ENCODE measurements at regions not wholly inside any gene's neighbourhood (a gene's known extent, or its start where the extent isn't known, plus 50 kb on each side); places are given as distances from the start of the nearest gene placed in this dataset.

- no peak for DNase-seq
Measured at GRCh38 chr16:86979984-86980553, 337.1 kb downstream of the C16orf95 start.

GRCh38 chr16:86980644-86981043 is 336.5 kb downstream of the C16orf95 start:
- no peak for DNase-seq

GRCh38 chr16:86982347-86982596 is 334.9 kb downstream of the C16orf95 start:
- DNase-seq: no peak

GRCh38 chr16:86982912-86983311 is 334.3 kb downstream of the C16orf95 start:
- no peak for DNase-seq

GRCh38 chr16:86983621-86984020 is 333.6 kb downstream of the C16orf95 start:
- no peak for DNase-seq

GRCh38 chr16:86984343-86984742 is 332.8 kb downstream of the C16orf95 start:
- DNase-seq: peak; percentile 69

- no peak for DNase-seq
Measured at GRCh38 chr16:86984991-86985647, 332.1 kb downstream of the C16orf95 start.

GRCh38 chr16:86985648-86986015 is 331.6 kb downstream of the C16orf95 start:
- DNase-seq: no peak

- DNase-seq: no peak
Measured at GRCh38 chr16:86986136-86986535, 331.1 kb downstream of the C16orf95 start.

- DNase-seq: no peak
Measured at GRCh38 chr16:86986809-86987487, 330.2 kb downstream of the C16orf95 start.

GRCh38 chr16:86987746-86988670 is 329.2 kb downstream of the C16orf95 start:
- no peak for DNase-seq

GRCh38 chr16:86988920-86989696 is 328.1 kb downstream of the C16orf95 start:
- peak; percentile 69 for DNase-seq

GRCh38 chr16:86990451-86990850 is 326.7 kb downstream of the C16orf95 start:
- no peak for DNase-seq

GRCh38 chr16:86991679-86992078 is 325.5 kb downstream of the C16orf95 start:
- no peak for DNase-seq

- DNase-seq: no peak
Measured at GRCh38 chr16:86992587-86992986, 324.6 kb downstream of the C16orf95 start.

- no peak for DNase-seq
Measured at GRCh38 chr16:86993426-86994110, 323.6 kb downstream of the C16orf95 start.

GRCh38 chr16:86994215-86994614 is 323.0 kb downstream of the C16orf95 start:
- DNase-seq: no peak

- peak; percentile 81 for DNase-seq
Measured at GRCh38 chr16:86994651-86995171, 322.5 kb downstream of the C16orf95 start.

- DNase-seq: no peak
Measured at GRCh38 chr16:86995456-86995855, 321.7 kb downstream of the C16orf95 start.

- DNase-seq: no peak
Measured at GRCh38 chr16:86996081-86996480, 321.1 kb downstream of the C16orf95 start.

- no peak for DNase-seq
Measured at GRCh38 chr16:86997058-86997457, 320.1 kb downstream of the C16orf95 start.

All from renal pelvis (tissue), 1 donor.